ENCODE measurements at regions not wholly inside any gene's neighbourhood (a gene's known extent, or its start where the extent isn't known, plus 50 kb on each side); places are given as distances from the start of the nearest gene placed in this dataset.
A peak's percentile ranks its signal among the peaks of the same experiment; 100 is the strongest.

GRCh38 chr1:115433483-115433882 is 95.4 kb upstream of the NGF start:
- Histone ChIP-seq H2BK120ac (ENCODE audit: low read depth, low read length) (no peak overlapping the region), H3K4me3 (ENCODE audit: insufficient read depth, low read depth, low read length) (no peak overlapping the region), H3K79me1 (ENCODE audit: low read depth in 1 of 2, low read length in 2 of 2) (no peaks in the 10 kb centered on the region), H3K27me3 (ENCODE audit: control insufficient read depth, insufficient read depth, low read length) (no peaks in the 10 kb centered on the region), H3K56ac (ENCODE audit: extremely low read depth, insufficient read depth, low read length) (no peak overlapping the region), H3K4ac (ENCODE audit: low read depth, low read length) (no peak overlapping the region), H3K14ac (replicated peaks; ENCODE audit: low read depth, low read length) (no peak overlapping the region), H3K18ac (ENCODE audit: low read depth, low read length) (no peak overlapping the region), H2AK9ac (replicated peaks; ENCODE audit: low read depth, low read length, poor library complexity) (no peak overlapping the region), H3K23ac (ENCODE audit: low read depth, low read length) (no peak overlapping the region), H2BK20ac (ENCODE audit: low read depth, low read length) (no peak overlapping the region), H2AK5ac (ENCODE audit: low read depth, low read length) (no peak overlapping the region), H4K8ac (ENCODE audit: low read depth in 2 of 2, low read length in 2 of 2) (no peak overlapping the region), H4K5ac (ENCODE audit: low read depth, low read length) (no peak overlapping the region), H3K36me3 (ENCODE audit: control insufficient read depth, insufficient read depth, low read length) (no peaks in the 10 kb centered on the region), H4K91ac (ENCODE audit: insufficient read depth, low read depth, low read length) (no peak overlapping the region; the same call in 1 of the 2 replicates), H3K9ac (ENCODE audit: low read depth, low read length) (no peak overlapping the region), H4K20me1 (ENCODE audit: insufficient read depth, low read length) (no peaks in the 10 kb centered on the region), H3K9me1 (ENCODE audit: insufficient read depth, low read length) (peaks cover 14% of the 10 kb centered on the region), H2AFZ (replicated peaks; ENCODE audit: low read length, poor library complexity) (no peak overlapping the region), H3K4me2 (ENCODE audit: low read depth, low read length) (no peak overlapping the region), H2BK15ac (ENCODE audit: low read depth, low read length) (0 out of 3 replicates have a peak overlapping the region, but pooled peaks have one; percentile 10), H3K9me3 (ENCODE audit: control insufficient read depth, insufficient read depth, low read length) (no peaks in the 10 kb centered on the region), H3K4me1 (ENCODE audit: control insufficient read depth, insufficient read depth, low read length) (peaks cover 10% of the 10 kb centered on the region), H2BK5ac (ENCODE audit: low read depth, low read length, poor library complexity, severe bottlenecking) (no peak overlapping the region), H3K27ac (ENCODE audit: insufficient read depth, low read length) (no peak overlapping the region)
- ATAC-seq (ENCODE audit: low read depth), result no peak
- DNase-seq, result no peak
- 38% methylated on average over 1 of the region's 6 CpGs; no CpG with 5 or more reads in 1 of the 2 experiments for WGBS, 2 experiments (ENCODE audit: extremely low coverage in 2 of 2, insufficient read length in 1 of 2)
- in situ Hi-C loops (cut with MboI; ENCODE audit: low sequenced_read_pairs), result no loop called here
- TF ChIP-seq BHLHE40 (IDR thresholded peaks at IDR 0.05; ENCODE audit: low read depth, low read length), result no peak
- TF ChIP-seq MAFK (IDR thresholded peaks at IDR 0.05; ENCODE audit: low read depth, low read length), result no peak
- no peak for TF ChIP-seq RAD21 (IDR thresholded peaks at IDR 0.05; ENCODE audit: low read length)
- TF ChIP-seq POLR2A (IDR thresholded peaks at IDR 0.05; ENCODE audit: low read depth, low read length), result no peak
- ChIA-PET POLR2A (ENCODE audit: unreplicated experiment) (no interaction called here), CTCF (no interaction called here)
- intact Hi-C loops (cut with micrococcal nuclease), result no loop called here
- BruUV-seq (replicated peaks), result no TSS peak
- dilution Hi-C loops (cut with HindIII; ENCODE audit: low sequenced_read_pairs, unreplicated experiment), result no loop called here

All from IMR-90 (cell line).